Esophagus muscularis mucosa (tissue), 4 donors: ENCODE measurements at regions not wholly inside any gene's neighbourhood (a gene's known extent, or its start where the extent isn't known, plus 50 kb on each side); places are given as distances from the start of the nearest gene placed in this dataset.
"Not testable (repeated sequence)": the region's sequence is repeated elsewhere in the genome, so short reads cannot be mapped to it uniquely, and the experiment has no call there.

Source experiments
- CTCF ChIP-seq, 3 experiments: fragments of 200-600 bp in 2 of 3; fragments of 450-650 bp in 1 of 3; sonication (generic) in 2 of 3; IDR thresholded peaks; one replicate each; pipeline ENCODE4 v1.5.1; 2017 to 2019; ENCODE audit warnings: antibody characterized with exemption in 3 of 3, mild to moderate bottlenecking in 2 of 3, moderate library complexity in 1 of 3
- EP300 ChIP-seq: sonication (generic); formaldehyde crosslinking; IDR thresholded peaks from one replicate; pipeline ENCODE4 v1.6.1; 2017; ENCODE audit warnings: antibody characterized with exemption
- POLR2A ChIP-seq: fragments of 450-650 bp; IDR thresholded peaks from one replicate; pipeline ENCODE4 v1.6.1; 2017; ENCODE audit warnings: antibody characterized with exemption, moderate library complexity, mild to moderate bottlenecking, low read depth
- POLR2AphosphoS5 ChIP-seq, 2 donors: sonication (generic); formaldehyde crosslinking; IDR thresholded peaks; one replicate each; pipeline ENCODE4 v1.6.1; 2017; ENCODE audit warnings: antibody characterized with exemption in 2 of 2

- not testable (repeated sequence) for TF ChIP-seq CTCF (IDR thresholded peaks at IDR 0.05); POLR2A; EP300; POLR2AphosphoS5 (IDR thresholded peaks at IDR 0.05)
Observed at GRCh38 chr1:53399370-53400133, 59.6 kb upstream of the DMRTB1 start.
